Keratinocyte (primary cell): ENCODE measurements at regions not wholly inside any gene's neighbourhood (a gene's known extent, or its start where the extent isn't known, plus 50 kb on each side); places are given as distances from the start of the nearest gene placed in this dataset.

ENCODE experiments used
- DNase-seq: peaks from one replicate; pipeline ENCODE4 v3.0.0-alpha.2; 2011; ENCODE audit warnings: low read depth, missing footprints, low spot score
- FAIRE-seq: peaks from 2 replicates; lab custom pipeline; 2011; peaks lifted over from hg19 to GRCh38; lab: Jason Lieb, UNC
- H2AFZ ChIP-seq: 2 replicates; pipeline ENCODE4 v1.6.0; 2012; ENCODE audit warnings: low read length, control low read depth, inconsistent platforms; ENCODE audit not compliant: control insufficient read depth
- H3K27ac ChIP-seq: 2 replicates; pipeline ENCODE4 v1.5.1; 2011; ENCODE audit warnings: low read length; ENCODE audit not compliant: control insufficient read depth, insufficient read depth
- H3K27me3 ChIP-seq: 3 replicates; pipeline ENCODE4 v1.6.0; 2011; ENCODE audit warnings: low read length; ENCODE audit not compliant: control insufficient read depth, insufficient read depth; ENCODE audit errors: extremely low read depth
- H3K36me3 ChIP-seq, 2 experiments: 2 replicates in 1 of 2; 3 replicates in 1 of 2; pipeline ENCODE4 v1.5.1; 2011; ENCODE audit warnings: low read length in 2 of 2, mild to moderate bottlenecking in 1 of 2; ENCODE audit not compliant: control insufficient read depth in 2 of 2, insufficient read depth in 2 of 2; ENCODE audit errors: extremely low read depth in 1 of 2
- H3K4me1 ChIP-seq: 3 replicates; pipeline ENCODE4 v1.5.1; 2011; ENCODE audit warnings: low read length; ENCODE audit not compliant: control insufficient read depth, insufficient read depth; ENCODE audit errors: extremely low read depth
- H3K4me2 ChIP-seq: 3 replicates; pipeline ENCODE4 v1.6.0; 2011; ENCODE audit warnings: low read depth, low read length; ENCODE audit not compliant: control insufficient read depth, insufficient read depth; ENCODE audit errors: extremely low read depth
- H3K4me3 ChIP-seq, 3 experiments: fragments of 200-600 bp in 1 of 3; sonication (generic) in 1 of 3; 2 replicates in 2 of 3; 3 replicates in 1 of 3; pipeline ENCODE4 v1.5.1; 2011 to 2016; ENCODE audit warnings: low read length in 3 of 3, mild to moderate bottlenecking in 3 of 3, control low read depth in 2 of 3, inconsistent platforms in 1 of 3, low read depth in 1 of 3, mixed read lengths in 1 of 3, mixed run types in 1 of 3, moderate library complexity in 1 of 3; ENCODE audit not compliant: control insufficient read depth in 2 of 3, insufficient read depth in 2 of 3; ENCODE audit errors: extremely low read depth in 1 of 3
- H3K79me2 ChIP-seq: 2 replicates; pipeline ENCODE4 v1.6.0; 2012; ENCODE audit warnings: low read length; ENCODE audit not compliant: control insufficient read depth, insufficient read depth
- H3K9ac ChIP-seq: 3 replicates; pipeline ENCODE4 v1.6.0; 2011; ENCODE audit warnings: low read length; ENCODE audit not compliant: control insufficient read depth, insufficient read depth; ENCODE audit errors: extremely low read depth
- H3K9me1 ChIP-seq: 3 replicates; pipeline ENCODE4 v1.6.0; 2011; ENCODE audit warnings: low read length; ENCODE audit not compliant: control insufficient read depth, insufficient read depth; ENCODE audit errors: extremely low read depth
- H3K9me3 ChIP-seq: 2 replicates; pipeline ENCODE4 v1.5.1; 2012; ENCODE audit warnings: low read depth, low read length; ENCODE audit not compliant: control insufficient read depth
- H4K20me1 ChIP-seq: 3 replicates; pipeline ENCODE4 v1.6.0; 2011; ENCODE audit warnings: low read length; ENCODE audit not compliant: control insufficient read depth, insufficient read depth; ENCODE audit errors: extremely low read depth
- CTCF ChIP-seq, 3 experiments: IDR thresholded peaks in 1 of 3; conservative IDR thresholded peaks in 1 of 3; optimal IDR thresholded peaks in 1 of 3; 2 replicates in 2 of 3; 3 replicates in 1 of 3; pipeline versions ENCODE3 to v1.5.1; 2011; ENCODE audit warnings: low read length in 3 of 3, mild to moderate bottlenecking in 3 of 3, moderate library complexity in 2 of 3, control low read depth in 1 of 3, inconsistent platforms in 1 of 3; ENCODE audit not compliant: insufficient read depth in 2 of 3; ENCODE audit errors: extremely low read depth in 1 of 3
- EZH2 ChIP-seq: IDR thresholded peaks from one replicate; pipeline ENCODE4 v1.6.1; 2012; ENCODE audit warnings: inconsistent platforms, mild to moderate bottlenecking, low read length, moderate library complexity
- dilution Hi-C: fragments of 300-500 bp; cut with MboI; formaldehyde crosslinking; loops from one replicate; pipeline ENCODE4 v1.7.0; 2020; ENCODE audit warnings: low sequenced_read_pairs; ENCODE audit not compliant: extremely low pct_ligation_motif_present

- no peaks in the 10 kb centered on the region for H3K36me3 ChIP-seq
- H3K27me3 ChIP-seq = no peaks in the 10 kb centered on the region
- no peak overlapping the region for H3K4me2 ChIP-seq
- H3K9me3 ChIP-seq = no peaks in the 10 kb centered on the region
- H3K4me1 ChIP-seq = no peaks in the 10 kb centered on the region
- H3K27ac ChIP-seq = no peak overlapping the region
- dilution Hi-C loops = no loop called here
- FAIRE-seq (no peak), DNase-seq (peak; percentile 26)
- no peak overlapping the region for H3K4me3 ChIP-seq
- H3K79me2 ChIP-seq = no peaks in the 10 kb centered on the region
- no peaks in the 10 kb centered on the region for H3K9me1 ChIP-seq
- H4K20me1 ChIP-seq = no peaks in the 10 kb centered on the region
- no peak overlapping the region for H2AFZ ChIP-seq
- TF ChIP-seq CTCF (optimal IDR thresholded peaks at IDR 0.05 in 1 of 3, IDR thresholded peaks at IDR 0.05 in 1 of 3, conservative IDR thresholded peaks at IDR 0.05 in 1 of 3; ENCODE audit: extremely low read depth in 1 of 3, insufficient read depth in 2 of 3, low read length in 3 of 3) = peak in 1 of 3 experiments; percentile 11
- TF ChIP-seq EZH2 = no peak
- no peak overlapping the region for H3K9ac ChIP-seq
Measured at GRCh38 chr5:61617995-61618525, 286.0 kb downstream of the ZSWIM6 start.

- TF ChIP-seq EZH2 (no peak), CTCF (optimal IDR thresholded peaks at IDR 0.05 in 1 of 3, IDR thresholded peaks at IDR 0.05 in 1 of 3, conservative IDR thresholded peaks at IDR 0.05 in 1 of 3; ENCODE audit: extremely low read depth in 1 of 3, insufficient read depth in 2 of 3, low read length in 3 of 3) (no peak)
- Histone ChIP-seq H3K9ac (no peak overlapping the region), H3K9me3 (no peaks in the 10 kb centered on the region), H3K9me1 (no peaks in the 10 kb centered on the region), H4K20me1 (no peaks in the 10 kb centered on the region), H2AFZ (no peak overlapping the region), H3K4me1 (no peaks in the 10 kb centered on the region), H3K27me3 (no peaks in the 10 kb centered on the region), H3K4me2 (no peak overlapping the region), H3K36me3 (no peaks in the 10 kb centered on the region), H3K27ac (no peak overlapping the region), H3K79me2 (no peaks in the 10 kb centered on the region), H3K4me3 (no peak overlapping the region)
- dilution Hi-C loops = no loop called here
- no peak for DNase-seq
- FAIRE-seq = no peak
Measured at GRCh38 chr5:61618577-61618976, 286.5 kb downstream of the ZSWIM6 start.
